ENCODE measurements at regions not wholly inside any gene's neighbourhood (a gene's known extent, or its start where the extent isn't known, plus 50 kb on each side); places are given as distances from the start of the nearest gene placed in this dataset.

DNA sequence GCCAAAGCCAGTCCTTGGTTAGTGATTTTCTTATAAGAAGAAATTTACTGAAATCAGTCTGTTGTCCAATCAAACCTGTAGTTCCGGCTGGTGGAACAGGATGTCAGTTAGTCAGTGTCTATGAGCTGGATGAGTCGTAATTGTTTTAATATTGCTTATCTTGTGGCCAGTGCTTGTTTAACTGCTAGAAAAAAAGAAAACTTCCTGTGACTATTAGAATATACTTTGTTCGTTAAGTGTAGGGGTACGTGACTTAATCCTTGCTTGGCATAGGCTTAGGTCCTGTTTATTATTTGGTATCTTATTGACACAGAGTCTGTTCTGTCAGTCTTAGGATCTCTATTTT lies 1484.8 kb upstream of the MIR17HG start:
- Histone ChIP-seq H2BK15ac (ENCODE audit: low read depth, low read length) (no peak overlapping the region), H2BK5ac (ENCODE audit: low read depth, low read length, poor library complexity, severe bottlenecking) (no peak overlapping the region), H2AFZ (replicated peaks; ENCODE audit: low read length, poor library complexity) (no peak overlapping the region), H3K9me1 (ENCODE audit: insufficient read depth, low read length) (no peaks in the 10 kb centered on the region), H4K8ac (ENCODE audit: low read depth in 2 of 2, low read length in 2 of 2) (no peak overlapping the region), H2BK120ac (ENCODE audit: low read depth, low read length) (no peak overlapping the region), H3K4me3 (ENCODE audit: insufficient read depth, low read depth, low read length) (no peak overlapping the region), H3K23ac (ENCODE audit: low read depth, low read length) (no peak overlapping the region), H2AK9ac (replicated peaks; ENCODE audit: low read depth, low read length, poor library complexity) (no peak overlapping the region), H4K91ac (ENCODE audit: insufficient read depth, low read depth, low read length) (no peak overlapping the region), H3K27ac (ENCODE audit: insufficient read depth, low read length) (no peak overlapping the region), H3K36me3 (ENCODE audit: control insufficient read depth, insufficient read depth, low read length) (no peaks in the 10 kb centered on the region), H4K20me1 (ENCODE audit: insufficient read depth, low read length) (no peaks in the 10 kb centered on the region), H2AK5ac (ENCODE audit: low read depth, low read length) (no peak overlapping the region), H3K9me3 (ENCODE audit: control insufficient read depth, insufficient read depth, low read length) (peaks cover 1% of the 10 kb centered on the region; the same call in 1 of the 2 replicates), H3K4me2 (ENCODE audit: low read depth, low read length) (no peak overlapping the region), H3K27me3 (ENCODE audit: control insufficient read depth, insufficient read depth, low read length) (no peaks in the 10 kb centered on the region), H3K9ac (ENCODE audit: low read depth, low read length) (no peak overlapping the region), H3K14ac (replicated peaks; ENCODE audit: low read depth, low read length) (no peak overlapping the region), H3K4me1 (ENCODE audit: control insufficient read depth, insufficient read depth, low read length) (no peaks in the 10 kb centered on the region), H3K4ac (ENCODE audit: low read depth, low read length) (no peak overlapping the region), H3K56ac (ENCODE audit: extremely low read depth, insufficient read depth, low read length) (no peak overlapping the region), H3K79me1 (ENCODE audit: low read depth in 1 of 2, low read length in 2 of 2) (no peaks in the 10 kb centered on the region), H3K18ac (ENCODE audit: low read depth, low read length) (no peak overlapping the region), H4K5ac (ENCODE audit: low read depth, low read length) (no peak overlapping the region), H2BK20ac (ENCODE audit: low read depth, low read length) (no peak overlapping the region)
- dilution Hi-C loops (cut with HindIII; ENCODE audit: low sequenced_read_pairs, unreplicated experiment) (no loop called here), in situ Hi-C loops (cut with MboI; ENCODE audit: low sequenced_read_pairs) (no loop called here), intact Hi-C loops (cut with micrococcal nuclease) (no loop called here)
- ChIA-PET POLR2A (ENCODE audit: unreplicated experiment) (no interaction called here), CTCF (no interaction called here)
- no CpG with 5 or more reads among the region's 4 CpGs for WGBS, 2 experiments (ENCODE audit: extremely low coverage in 2 of 2, insufficient read length in 1 of 2)
- no peak for ATAC-seq (ENCODE audit: low read depth)
- BruUV-seq (replicated peaks): no TSS peak
- TF ChIP-seq BHLHE40 (IDR thresholded peaks at IDR 0.05; ENCODE audit: low read depth, low read length) (no peak), MAZ (IDR thresholded peaks at IDR 0.05; ENCODE audit: borderline replicate concordance, low read depth, low read length) (no peak), FOS (IDR thresholded peaks at IDR 0.05; ENCODE audit: low read depth, low read length) (no peak), RCOR1 (IDR thresholded peaks at IDR 0.05; ENCODE audit: insufficient replicate concordance, low read length) (no peak), RFX5 (IDR thresholded peaks at IDR 0.05; ENCODE audit: low read depth, low read length) (no peak), MAFK (IDR thresholded peaks at IDR 0.05; ENCODE audit: low read depth, low read length) (no peak), MXI1 (IDR thresholded peaks at IDR 0.05; ENCODE audit: borderline replicate concordance, low read depth, low read length) (no peak), NFE2L2 (IDR thresholded peaks at IDR 0.05; ENCODE audit: low read depth, low read length) (no peak), CEBPB (IDR thresholded peaks at IDR 0.05; ENCODE audit: low read depth, low read length) (no peak), POLR2A (IDR thresholded peaks at IDR 0.05; ENCODE audit: low read depth, low read length) (no peak), RAD21 (IDR thresholded peaks at IDR 0.05; ENCODE audit: low read length) (no peak), SMC3 (IDR thresholded peaks at IDR 0.05; ENCODE audit: low read depth, low read length) (no peak), CHD1 (IDR thresholded peaks at IDR 0.05; ENCODE audit: low read depth, low read length) (no peak)
- TF ChIP-seq, protein P1, sequence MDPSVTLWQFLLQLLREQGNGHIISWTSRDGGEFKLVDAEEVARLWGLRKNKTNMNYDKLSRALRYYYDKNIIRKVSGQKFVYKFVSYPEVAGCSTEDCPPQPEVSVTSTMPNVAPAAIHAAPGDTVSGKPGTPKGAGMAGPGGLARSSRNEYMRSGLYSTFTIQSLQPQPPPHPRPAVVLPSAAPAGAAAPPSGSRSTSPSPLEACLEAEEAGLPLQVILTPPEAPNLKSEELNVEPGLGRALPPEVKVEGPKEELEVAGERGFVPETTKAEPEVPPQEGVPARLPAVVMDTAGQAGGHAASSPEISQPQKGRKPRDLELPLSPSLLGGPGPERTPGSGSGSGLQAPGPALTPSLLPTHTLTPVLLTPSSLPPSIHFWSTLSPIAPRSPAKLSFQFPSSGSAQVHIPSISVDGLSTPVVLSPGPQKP (IDR thresholded peaks at IDR 0.05; ENCODE audit: borderline replicate concordance, low read depth, low read length): no peak
- TF ChIP-seq, protein P2, sequence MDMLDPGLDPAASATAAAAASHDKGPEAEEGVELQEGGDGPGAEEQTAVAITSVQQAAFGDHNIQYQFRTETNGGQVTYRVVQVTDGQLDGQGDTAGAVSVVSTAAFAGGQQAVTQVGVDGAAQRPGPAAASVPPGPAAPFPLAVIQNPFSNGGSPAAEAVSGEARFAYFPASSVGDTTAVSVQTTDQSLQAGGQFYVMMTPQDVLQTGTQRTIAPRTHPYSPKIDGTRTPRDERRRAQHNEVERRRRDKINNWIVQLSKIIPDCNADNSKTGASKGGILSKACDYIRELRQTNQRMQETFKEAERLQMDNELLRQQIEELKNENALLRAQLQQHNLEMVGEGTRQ (IDR thresholded peaks at IDR 0.05; ENCODE audit: low read depth, low read length): no peak
- TF ChIP-seq, protein P3, sequence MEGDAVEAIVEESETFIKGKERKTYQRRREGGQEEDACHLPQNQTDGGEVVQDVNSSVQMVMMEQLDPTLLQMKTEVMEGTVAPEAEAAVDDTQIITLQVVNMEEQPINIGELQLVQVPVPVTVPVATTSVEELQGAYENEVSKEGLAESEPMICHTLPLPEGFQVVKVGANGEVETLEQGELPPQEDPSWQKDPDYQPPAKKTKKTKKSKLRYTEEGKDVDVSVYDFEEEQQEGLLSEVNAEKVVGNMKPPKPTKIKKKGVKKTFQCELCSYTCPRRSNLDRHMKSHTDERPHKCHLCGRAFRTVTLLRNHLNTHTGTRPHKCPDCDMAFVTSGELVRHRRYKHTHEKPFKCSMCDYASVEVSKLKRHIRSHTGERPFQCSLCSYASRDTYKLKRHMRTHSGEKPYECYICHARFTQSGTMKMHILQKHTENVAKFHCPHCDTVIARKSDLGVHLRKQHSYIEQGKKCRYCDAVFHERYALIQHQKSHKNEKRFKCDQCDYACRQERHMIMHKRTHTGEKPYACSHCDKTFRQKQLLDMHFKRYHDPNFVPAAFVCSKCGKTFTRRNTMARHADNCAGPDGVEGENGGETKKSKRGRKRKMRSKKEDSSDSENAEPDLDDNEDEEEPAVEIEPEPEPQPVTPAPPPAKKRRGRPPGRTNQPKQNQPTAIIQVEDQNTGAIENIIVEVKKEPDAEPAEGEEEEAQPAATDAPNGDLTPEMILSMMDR (conservative IDR thresholded peaks at IDR 0.05; ENCODE audit: low read depth, low read length): no peak
- DNase-seq: no peak

All from IMR-90 (cell line).